ENCODE measurements at regions not wholly inside any gene's neighbourhood (a gene's known extent, or its start where the extent isn't known, plus 50 kb on each side); places are given as distances from the start of the nearest gene placed in this dataset.

DNA sequence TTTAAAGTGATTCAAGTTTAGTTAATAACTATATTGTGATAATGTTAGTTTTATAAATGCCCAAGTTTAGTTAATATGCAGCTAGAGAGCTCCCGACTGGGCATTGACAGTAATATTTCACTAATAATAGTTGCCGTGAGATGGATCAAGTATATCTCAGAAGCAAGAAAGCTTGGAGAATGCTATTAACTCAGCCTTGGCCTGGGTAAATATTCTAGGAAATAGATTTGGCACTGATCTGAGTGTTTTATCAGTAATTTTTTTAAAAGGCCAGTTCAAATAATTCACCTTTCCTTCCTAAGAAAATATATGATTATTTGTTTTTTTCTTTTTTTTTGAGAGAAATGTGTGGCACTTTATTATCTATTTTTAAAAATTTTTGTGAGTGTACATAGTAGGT is 305.3 kb downstream of the CSNK1G3 start:
- DNase-seq: no peak

DNA sequence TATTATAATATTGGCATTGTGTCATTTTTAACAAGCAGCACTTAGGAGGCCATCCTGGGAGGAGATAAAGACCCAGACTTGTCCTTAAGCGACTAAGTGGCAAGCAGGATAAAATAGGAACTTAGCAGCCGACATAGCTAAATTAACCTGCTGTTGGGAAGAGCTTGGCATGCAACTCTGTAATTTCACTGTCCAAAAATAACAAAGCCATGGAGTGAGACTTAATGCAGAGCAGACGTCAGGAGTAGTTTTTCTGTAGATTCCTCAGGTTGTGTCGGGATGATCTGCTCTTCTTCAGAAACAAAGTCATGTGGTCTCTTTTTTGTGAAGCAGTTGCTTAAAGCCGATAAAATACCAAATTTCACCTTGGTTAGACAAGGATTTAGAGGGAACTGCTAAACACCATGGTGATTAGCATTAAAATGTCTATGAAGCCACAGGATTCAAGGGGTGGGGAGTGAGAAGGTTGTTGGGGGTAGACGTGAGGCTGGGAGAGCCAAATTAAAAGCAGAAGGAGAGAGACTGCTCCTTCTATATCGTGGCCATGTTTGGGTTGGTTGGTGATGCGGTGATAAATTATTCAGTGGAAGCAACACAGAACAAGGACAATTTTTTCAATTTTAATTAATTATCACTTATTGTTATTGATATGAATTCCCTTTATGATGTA is 303.0 kb downstream of the CSNK1G3 start:
- no peak for DNase-seq

DNA sequence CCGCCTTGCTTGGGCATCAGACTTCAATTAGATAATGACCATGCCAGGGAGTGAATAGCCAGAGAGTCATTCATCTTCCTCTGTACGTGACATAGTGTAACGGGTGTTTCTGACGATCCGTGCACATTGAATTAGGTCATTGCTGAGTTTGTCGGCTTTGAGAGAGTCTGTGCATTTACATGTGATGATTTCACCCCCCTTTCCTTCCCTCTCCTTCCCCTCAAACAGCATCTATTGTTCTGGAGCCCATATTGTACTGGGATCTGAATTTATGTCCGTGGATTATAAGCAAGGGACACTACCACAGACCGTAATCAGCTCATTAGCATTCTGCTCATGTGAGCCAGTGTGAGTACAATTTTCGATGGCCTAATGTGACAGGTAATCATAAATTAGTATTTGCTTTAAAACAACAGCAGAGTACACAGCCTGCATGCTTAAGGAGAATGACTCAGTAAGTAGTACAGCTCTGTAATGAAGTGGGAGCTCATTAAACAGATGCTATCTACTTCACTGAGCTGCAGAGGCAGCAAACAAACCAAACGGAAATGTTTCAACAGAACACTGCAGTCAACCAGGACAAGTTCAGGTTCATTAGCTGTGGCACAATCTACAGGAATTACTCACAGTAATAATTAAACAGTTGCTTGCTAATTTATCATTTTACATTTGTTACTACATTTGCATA is 302.1 kb downstream of the CSNK1G3 start:
- no peak for DNase-seq

DNA sequence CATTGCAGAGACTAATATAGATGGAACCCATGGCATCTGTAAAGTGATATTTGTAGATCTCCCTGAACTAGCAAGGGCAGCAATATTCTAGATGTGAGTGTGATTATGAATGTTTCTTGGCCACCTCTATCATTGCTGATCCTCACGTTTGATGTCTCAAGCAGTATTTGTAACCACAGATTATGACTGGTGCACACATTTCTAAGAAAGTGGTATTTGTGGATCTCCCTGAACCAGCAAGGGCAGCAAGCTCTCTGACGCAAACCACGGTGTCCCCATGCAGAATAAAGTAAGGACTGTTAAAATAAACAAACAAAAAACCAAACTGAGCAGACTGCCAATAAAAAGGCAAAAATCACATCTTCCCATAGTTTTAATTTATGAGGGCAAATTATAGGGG is 301.3 kb downstream of the CSNK1G3 start:
- no peak for DNase-seq

DNA sequence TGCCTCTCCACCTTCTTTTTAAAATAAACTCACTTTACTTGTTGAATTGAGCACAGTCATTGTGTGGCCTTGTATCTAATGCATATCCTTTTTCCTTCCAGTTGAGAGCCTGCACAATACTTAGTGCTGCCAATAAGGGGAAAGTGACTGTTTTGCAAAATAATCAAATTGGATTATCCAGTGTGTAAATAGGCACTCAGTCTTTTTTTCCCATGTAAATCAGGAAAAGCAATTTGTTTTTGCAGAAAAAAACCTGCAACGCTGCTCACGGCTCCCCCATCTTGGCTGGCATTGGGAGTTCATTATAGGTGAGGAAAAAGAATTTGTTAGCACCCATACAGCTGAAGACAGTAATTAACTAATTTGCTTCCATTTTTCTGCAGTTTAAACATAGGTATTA is 299.9 kb downstream of the CSNK1G3 start:
- DNase-seq: no peak

DNA sequence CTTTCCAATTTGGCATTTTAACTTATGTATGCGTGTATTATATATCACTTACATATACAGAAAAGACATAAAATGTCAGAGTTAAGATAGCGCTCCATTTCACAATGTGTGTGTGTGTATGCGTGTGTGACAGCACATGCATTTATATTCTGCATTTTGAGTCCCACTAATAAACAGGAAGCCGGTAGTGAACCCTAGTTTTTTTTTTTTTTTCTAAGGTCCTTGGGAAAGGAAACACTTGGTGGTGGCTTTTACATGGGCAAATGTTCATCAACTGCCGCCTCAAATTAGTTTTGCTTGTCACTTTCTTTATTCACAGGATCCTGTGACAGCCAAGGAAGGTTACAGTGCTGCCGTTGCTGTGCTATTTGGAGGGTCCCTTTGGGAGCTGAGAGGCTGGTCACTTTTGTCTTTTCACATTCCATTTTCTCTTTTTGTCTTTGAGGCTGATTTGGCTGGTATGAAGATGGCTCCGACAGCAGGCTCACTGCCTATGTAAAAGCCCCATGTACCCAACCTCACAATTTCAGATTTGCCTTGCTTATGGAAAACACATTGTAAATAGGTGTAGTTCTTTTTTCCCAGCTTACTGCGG is 298.9 kb downstream of the CSNK1G3 start:
- DNase-seq: no peak

DNA sequence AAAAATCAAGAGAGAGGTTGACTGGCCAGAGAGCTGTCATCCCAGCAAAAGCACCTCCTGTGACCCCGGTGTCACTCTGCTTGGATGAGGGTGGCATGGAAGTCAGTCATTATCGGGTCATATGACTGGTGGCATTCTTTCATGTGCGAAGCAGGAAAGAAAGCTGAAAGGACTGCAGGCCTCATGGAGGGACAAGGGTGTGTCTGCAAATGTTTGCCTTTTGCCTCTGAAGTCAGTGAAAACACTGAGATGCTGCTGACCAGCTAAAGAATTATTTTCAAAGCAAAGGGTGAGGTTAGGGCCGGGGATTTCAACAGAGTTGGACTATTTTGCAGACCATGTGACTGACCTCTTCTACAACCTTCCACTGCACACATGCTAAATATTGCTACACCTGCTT is 298.3 kb downstream of the CSNK1G3 start:
- no peak for DNase-seq

DNA sequence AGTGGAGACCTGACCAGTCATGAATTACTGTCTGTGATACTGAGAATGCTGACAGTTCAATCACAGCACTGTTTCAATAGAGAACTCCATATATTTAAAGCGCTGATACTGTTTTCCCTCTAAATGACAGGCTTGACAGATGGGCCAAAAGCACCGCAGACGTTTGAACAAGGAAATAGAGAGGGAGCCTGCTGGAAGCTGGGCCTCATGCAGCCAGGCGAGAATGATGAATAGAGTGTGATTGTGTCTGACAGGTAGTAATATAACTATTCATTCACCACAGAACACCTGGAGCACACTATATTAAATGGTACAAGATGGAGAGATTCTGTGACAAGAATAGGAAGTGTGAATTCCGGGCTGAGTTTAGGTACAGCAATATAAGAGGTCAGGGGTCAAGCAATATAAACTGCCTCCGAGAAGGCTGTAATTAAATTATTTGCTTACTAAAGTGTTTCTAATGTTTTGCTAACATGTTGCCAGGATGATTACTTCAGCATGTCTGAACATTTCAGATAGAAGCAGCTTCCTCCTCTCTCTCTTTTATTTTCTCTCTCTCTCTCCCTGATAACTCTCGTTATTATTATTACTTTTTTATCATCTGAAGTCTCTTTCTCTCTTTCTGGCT is 297.7 kb downstream of the CSNK1G3 start:
- DNase-seq: no peak

DNA sequence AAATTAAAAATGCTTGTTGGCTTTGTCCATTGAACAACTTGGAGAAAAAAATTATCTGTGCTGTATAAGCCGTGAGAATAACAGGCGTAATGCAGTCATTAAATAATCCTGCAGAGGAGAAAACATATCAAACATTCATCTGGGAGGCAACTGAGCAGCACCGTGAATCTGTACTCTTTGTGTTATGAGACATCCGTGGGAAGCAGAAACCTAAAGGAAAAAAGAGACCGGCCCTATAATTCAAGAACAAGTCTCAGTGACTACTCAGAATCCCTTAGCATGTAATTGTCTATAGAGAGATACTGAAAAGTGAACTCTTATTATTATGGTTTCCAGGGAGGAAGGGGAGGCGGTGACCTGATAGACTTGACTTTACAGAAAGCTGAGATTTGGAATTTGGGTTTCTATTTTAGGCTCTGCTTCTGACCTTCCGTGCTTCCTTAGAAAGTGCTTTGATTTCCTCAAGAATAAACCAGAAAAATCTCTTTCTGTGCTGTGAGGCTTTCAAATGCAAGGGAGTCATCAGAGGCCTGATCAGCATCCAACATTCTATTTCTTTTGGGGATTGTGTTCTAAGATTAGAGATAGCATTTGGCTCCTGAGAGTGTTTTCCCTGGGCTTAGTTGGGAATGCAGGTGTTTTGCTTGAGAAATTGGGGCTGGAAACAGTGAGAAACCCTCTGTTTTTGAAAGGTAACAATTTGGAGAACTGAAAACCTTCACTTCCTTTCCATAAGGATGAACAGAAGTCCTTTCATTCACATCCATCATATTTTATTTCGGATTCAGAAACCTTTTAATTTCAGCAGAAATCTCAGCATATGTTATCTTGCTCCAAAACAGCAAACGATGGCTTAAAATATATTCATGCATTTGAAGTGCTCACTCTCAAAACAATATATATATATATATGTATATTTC is 296.7 kb downstream of the CSNK1G3 start:
- no peak for DNase-seq

DNA sequence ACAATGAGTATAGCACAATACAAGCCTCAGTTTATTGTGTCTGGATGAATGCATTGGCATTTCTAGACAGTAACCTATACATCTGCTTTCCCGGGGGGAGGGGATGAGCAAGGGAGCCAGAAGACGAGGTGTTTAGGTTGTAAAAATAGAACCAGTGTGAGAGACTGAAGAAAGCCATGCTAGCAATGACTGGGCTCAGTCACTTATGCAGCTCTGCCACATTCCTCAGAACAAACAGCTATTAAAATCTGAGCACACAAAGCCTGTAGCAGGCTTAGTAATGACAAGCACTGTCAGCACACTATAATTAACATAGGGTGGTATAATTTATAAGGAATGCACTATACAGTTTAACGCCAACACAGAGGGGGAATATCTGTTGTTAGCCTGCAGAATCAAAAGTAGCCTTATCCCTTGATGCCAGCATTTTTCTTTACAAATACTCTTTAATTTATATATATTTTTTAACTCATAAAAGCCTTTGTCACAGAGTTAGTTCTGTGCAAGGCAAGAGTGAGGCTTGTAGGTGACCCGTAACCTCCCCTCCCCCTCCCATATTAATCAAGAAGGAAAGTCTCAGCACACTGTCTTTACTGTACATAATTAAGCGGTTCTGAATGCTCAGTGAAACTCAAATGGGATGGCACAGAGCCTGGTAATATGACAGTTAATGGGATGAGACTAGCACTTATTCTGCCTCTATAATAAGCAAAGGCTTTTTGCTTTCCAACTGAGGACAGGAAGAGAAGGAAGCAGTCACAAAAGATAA is 295.4 kb downstream of the CSNK1G3 start:
- no peak for DNase-seq

DNA sequence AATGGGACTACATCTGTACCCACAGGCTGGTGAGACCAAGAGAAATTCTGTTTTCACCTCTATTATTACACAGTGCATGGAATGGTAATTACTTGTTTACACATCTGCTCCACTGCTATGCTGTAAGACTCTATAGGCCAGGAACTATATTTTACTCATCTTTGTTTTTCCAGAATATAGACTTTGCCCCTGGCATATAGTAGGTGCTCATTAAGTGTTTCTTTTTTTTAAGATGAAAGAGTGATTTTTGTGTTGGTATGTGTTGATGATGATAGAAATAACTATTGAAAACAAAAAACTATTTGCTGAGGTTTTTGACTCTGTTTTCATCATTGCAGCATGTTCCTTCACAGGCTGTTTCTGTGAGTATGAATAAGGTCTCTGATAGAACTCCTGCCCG is 294.7 kb downstream of the CSNK1G3 start:
- DNase-seq: no peak

DNA sequence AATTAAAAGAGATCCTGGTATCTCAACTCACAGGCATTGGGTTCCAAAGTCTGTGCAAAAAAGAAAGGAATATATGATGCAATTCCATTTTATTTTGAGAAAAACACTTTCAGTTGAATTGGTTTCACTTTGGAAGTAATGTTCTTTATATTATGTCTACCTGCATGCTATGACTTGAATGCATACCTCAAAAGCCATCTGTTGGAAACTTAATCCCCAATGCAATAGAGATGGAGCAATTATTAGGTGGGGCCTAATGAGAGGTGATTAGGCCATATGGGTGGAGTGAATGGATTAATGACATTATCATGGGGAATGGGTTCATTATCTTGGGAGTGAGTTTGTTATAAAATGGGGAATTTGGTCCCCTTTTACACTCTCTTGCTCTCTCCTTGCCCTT is 293.3 kb downstream of the CSNK1G3 start:
- DNase-seq: no peak

DNA sequence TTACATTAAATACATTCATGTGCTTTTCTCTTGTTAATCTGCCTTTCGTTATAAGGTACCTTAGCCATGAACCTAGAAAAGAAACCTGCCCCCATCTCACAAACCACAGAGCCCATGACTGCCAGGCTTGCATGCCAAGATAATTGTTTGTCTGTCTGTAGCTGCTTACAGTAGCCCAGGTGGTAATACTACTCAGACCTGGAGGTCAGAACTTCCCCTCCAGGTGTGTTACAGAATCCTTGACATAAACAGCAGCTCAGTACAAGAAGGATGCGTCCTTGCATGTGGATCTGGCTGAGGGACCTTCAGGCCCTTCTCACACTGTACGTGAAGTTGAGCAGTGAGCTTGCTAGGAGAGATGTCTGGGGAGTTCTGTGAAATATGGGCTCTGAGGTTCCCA is 291.4 kb downstream of the CSNK1G3 start:
- no peak for DNase-seq

DNA sequence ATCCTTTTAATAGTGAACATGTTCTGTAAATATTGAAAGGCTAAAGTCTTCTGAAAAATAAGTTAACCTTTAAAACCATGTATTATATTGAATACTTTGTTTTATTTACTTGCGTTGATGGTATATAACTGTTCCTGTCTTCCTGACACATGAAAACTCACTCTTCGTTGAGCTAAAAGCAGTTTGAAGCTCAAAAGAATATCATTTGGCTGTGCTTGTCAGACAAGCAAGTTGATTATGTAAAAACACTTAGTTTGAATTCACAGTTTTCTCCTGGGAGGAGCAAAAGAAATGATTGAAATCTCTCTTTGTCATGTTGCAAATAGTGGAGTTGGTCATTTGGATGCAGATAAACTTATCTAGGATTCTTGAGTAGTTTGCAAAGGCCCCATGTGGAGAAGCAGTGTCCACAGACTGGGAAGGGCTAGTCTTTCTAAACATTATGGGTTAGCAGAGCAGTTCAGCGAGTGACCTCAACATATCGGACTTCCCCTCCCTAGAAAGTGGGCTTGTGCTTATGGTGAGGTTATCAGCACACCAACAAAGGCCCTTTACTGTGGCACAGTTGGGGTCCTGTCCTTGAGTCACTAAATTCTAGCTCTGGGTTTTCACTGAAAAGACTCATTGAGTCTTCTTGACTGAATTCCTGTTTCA is 290.4 kb downstream of the CSNK1G3 start:
- DNase-seq: no peak

DNA sequence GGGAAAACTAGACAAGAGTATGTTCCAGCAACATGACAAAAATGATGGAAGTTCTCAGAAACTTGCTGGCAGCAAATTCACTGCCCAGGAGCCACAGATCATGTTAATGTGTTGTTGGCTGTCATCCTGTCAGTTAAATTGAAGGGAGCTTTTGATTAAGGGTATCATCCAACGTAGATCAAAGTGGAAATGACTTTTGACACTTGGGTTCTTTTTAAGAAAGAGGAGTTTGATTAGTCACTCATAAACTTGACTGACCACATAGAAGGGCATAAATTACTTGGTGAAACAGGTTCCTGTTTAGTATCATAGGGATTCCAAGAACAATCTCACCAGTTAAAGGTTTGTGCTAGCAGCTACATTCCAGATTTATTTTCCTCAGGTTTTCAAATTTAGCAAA is 288.7 kb downstream of the CSNK1G3 start:
- DNase-seq: no peak

DNA sequence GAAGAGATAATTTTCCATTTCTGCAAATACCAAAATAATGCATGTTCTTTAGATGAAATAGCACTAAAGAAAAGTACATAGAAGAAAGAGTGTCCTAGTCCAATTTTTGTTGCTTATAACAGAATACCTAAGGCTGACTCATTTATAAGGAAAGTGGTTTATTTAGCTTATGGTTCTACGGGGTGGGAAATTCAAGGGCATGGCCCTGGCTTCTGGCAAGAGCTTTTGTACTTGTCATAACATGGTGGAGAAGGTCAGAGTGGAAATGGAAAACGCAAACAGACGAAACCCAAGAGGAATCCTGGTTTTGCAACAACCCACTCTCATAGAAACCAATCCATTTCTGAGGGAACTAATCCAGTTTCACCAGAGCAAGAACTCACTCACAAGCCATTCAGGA is 283.7 kb downstream of the CSNK1G3 start:
- no peak for DNase-seq

DNA sequence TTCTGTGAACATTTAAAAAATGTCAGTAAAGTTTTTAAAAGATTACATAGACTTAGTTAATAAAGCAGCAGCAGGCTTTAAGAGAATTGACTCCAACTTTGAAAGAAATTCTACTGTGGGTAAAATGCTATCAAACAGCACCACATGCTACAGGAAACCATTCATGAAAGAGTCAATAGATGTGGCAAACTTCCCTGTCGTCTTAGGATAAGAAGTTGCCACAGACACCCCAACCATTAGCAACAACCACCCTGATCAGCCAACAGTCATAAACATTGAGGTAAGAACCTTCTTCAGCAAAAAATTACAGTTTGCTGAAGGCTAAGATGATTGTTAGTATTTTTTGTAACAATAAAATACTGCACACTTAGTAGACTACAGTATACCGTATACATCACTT is 278.2 kb downstream of the CSNK1G3 start:
- DNase-seq: no peak

DNA sequence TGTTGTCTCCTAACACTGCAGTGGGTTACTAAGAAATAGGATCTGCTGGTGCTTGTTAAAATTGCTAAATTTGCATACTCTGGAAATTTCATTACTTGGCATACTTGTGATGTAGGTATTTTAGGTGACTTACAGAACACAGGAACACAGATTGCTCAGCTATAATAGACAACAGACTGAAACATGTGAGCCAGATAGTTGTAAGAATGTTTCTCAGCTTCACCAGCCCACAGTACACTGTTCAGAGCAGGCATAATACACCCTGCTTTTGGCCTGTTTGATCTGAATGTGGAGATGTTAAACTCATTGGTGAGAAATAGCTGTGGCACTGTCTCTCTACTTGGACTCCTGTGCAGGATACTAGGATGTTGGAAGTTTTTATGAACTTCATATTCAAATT is 275.7 kb downstream of the CSNK1G3 start:
- DNase-seq: no peak

DNA sequence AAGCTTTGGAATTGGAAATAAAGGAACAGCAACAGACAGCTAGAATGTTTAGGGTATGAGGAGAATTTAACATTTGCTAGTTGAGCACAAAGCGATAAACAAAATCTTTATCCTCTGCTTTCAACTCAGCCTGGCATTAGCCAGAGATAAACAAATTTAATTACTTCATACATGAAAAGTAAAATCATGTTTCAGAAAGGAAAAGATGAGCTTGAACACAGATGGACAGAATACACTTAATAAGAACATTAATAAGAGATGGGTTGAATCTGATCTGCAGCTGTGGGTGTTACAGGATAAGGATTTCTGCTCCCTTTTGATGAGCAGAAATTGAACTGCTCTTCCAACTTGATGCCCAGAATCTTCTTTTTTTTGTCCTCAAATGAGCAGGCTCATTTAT is 275.2 kb downstream of the CSNK1G3 start:
- DNase-seq: no peak

DNA sequence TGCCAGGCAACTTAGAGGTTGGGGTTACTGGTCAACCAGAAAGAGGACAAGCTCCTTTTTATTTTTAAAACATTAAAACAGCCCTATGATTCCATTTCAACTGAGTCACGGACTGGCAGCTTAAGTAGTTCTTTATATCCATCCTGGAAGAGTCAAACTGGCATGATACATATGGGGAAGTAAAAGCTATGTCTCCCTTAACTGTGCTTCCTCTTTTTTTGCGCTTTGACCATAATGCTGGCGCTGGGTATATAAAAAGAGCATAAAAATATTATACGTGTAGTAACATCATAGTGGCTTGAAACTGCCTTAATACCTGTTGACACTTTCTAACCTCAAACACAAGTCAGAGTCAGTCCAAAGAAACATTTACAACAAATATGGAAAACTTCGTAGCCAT is 274.4 kb downstream of the CSNK1G3 start:
- no peak for DNase-seq

Measured in CD4-positive, alpha-beta T cell treated with Interferon gamma for 1 hour (primary cell).